ENCODE measurements at regions not wholly inside any gene's neighbourhood (a gene's known extent, or its start where the extent isn't known, plus 50 kb on each side); places are given as distances from the start of the nearest gene placed in this dataset.

GRCh38 chr11:109109150-109109549, 312.8 kb upstream of the C11orf87 start:
- no peak for DNase-seq

GRCh38 chr11:109109571-109110315, 312.2 kb upstream of the C11orf87 start:
- DNase-seq = no peak

- no peak for DNase-seq
Measured at GRCh38 chr11:109112261-109112660, 309.7 kb upstream of the C11orf87 start.

- no peak for DNase-seq
Measured at GRCh38 chr11:109112821-109113280, 309.1 kb upstream of the C11orf87 start.

GRCh38 chr11:109120341-109120740, 301.6 kb upstream of the C11orf87 start:
- DNase-seq = no peak

GRCh38 chr11:109121173-109121932, 300.6 kb upstream of the C11orf87 start:
- no peak for DNase-seq

GRCh38 chr11:109123816-109124787, 297.9 kb upstream of the C11orf87 start:
- no peak for DNase-seq

- no peak for DNase-seq
Measured at GRCh38 chr11:109130910-109131309, 291.1 kb upstream of the C11orf87 start.

GRCh38 chr11:109132539-109132938, 289.5 kb upstream of the C11orf87 start:
- no peak for DNase-seq

- DNase-seq = no peak
Measured at GRCh38 chr11:109133159-109133558, 288.8 kb upstream of the C11orf87 start.

GRCh38 chr11:109135627-109136026, 286.4 kb upstream of the C11orf87 start:
- no peak for DNase-seq

GRCh38 chr11:109138196-109138595, 283.8 kb upstream of the C11orf87 start:
- DNase-seq = no peak

- no peak for DNase-seq
Measured at GRCh38 chr11:109140426-109140825, 281.6 kb upstream of the C11orf87 start.

GRCh38 chr11:109140857-109141515, 281.0 kb upstream of the C11orf87 start:
- no peak for DNase-seq

GRCh38 chr11:109145287-109145686, 276.7 kb upstream of the C11orf87 start:
- DNase-seq = no peak

GRCh38 chr11:109147726-109148125, 274.3 kb upstream of the C11orf87 start:
- no peak for DNase-seq

- no peak for DNase-seq
Measured at GRCh38 chr11:109148669-109149068, 273.3 kb upstream of the C11orf87 start.

GRCh38 chr11:109150581-109150980, 271.4 kb upstream of the C11orf87 start:
- DNase-seq = no peak

GRCh38 chr11:109153836-109154235, 268.2 kb upstream of the C11orf87 start:
- no peak for DNase-seq

- no peak for DNase-seq
Measured at GRCh38 chr11:109155291-109155690, 266.7 kb upstream of the C11orf87 start.

- no peak for DNase-seq
Measured at GRCh38 chr11:109165035-109165434, 257.0 kb upstream of the C11orf87 start.

- DNase-seq = no peak
Measured at GRCh38 chr11:109166441-109166840, 255.5 kb upstream of the C11orf87 start.
